ENCODE measurements at regions not wholly inside any gene's neighbourhood (a gene's known extent, or its start where the extent isn't known, plus 50 kb on each side); places are given as distances from the start of the nearest gene placed in this dataset.

GRCh38 chr3:71979175-71979574 lies 194.2 kb upstream of the PROK2 start:
- TF ChIP-seq EZH2 (optimal IDR thresholded peaks at IDR 0.05; ENCODE audit: low read depth, low read length) (no peak), EZH2phosphoT487 (IDR thresholded peaks at IDR 0.05; ENCODE audit: low read length) (no peak)
- TF ChIP-seq, protein P1, sequence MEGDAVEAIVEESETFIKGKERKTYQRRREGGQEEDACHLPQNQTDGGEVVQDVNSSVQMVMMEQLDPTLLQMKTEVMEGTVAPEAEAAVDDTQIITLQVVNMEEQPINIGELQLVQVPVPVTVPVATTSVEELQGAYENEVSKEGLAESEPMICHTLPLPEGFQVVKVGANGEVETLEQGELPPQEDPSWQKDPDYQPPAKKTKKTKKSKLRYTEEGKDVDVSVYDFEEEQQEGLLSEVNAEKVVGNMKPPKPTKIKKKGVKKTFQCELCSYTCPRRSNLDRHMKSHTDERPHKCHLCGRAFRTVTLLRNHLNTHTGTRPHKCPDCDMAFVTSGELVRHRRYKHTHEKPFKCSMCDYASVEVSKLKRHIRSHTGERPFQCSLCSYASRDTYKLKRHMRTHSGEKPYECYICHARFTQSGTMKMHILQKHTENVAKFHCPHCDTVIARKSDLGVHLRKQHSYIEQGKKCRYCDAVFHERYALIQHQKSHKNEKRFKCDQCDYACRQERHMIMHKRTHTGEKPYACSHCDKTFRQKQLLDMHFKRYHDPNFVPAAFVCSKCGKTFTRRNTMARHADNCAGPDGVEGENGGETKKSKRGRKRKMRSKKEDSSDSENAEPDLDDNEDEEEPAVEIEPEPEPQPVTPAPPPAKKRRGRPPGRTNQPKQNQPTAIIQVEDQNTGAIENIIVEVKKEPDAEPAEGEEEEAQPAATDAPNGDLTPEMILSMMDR (IDR thresholded peaks at IDR 0.05; ENCODE audit: low read length), result no peak
